SU-DHL-6 (cell line): ENCODE measurements at regions not wholly inside any gene's neighbourhood (a gene's known extent, or its start where the extent isn't known, plus 50 kb on each side); places are given as distances from the start of the nearest gene placed in this dataset.

Experiments
- EZH2phosphoT487 ChIP-seq: fragments of 200-600 bp; sonication (generic), shearing (Covaris generic); conservative IDR thresholded peaks from 2 replicates; pipeline ENCODE4 v1.6.1; 2018; ENCODE audit warnings: mild to moderate bottlenecking, antibody characterized with exemption, low read length, moderate library complexity, mixed read lengths
- TF ChIP-seq, protein P1 (sequence below): fragments of 200-600 bp; sonication (generic); IDR thresholded peaks from one replicate; pipeline ENCODE4 v1.5.1; 2017; ENCODE audit warnings: antibody characterized with exemption, mild to moderate bottlenecking, low read length, moderate library complexity; ENCODE audit not compliant: insufficient read depth, poor library complexity, severe bottlenecking

- TF ChIP-seq, protein P1, sequence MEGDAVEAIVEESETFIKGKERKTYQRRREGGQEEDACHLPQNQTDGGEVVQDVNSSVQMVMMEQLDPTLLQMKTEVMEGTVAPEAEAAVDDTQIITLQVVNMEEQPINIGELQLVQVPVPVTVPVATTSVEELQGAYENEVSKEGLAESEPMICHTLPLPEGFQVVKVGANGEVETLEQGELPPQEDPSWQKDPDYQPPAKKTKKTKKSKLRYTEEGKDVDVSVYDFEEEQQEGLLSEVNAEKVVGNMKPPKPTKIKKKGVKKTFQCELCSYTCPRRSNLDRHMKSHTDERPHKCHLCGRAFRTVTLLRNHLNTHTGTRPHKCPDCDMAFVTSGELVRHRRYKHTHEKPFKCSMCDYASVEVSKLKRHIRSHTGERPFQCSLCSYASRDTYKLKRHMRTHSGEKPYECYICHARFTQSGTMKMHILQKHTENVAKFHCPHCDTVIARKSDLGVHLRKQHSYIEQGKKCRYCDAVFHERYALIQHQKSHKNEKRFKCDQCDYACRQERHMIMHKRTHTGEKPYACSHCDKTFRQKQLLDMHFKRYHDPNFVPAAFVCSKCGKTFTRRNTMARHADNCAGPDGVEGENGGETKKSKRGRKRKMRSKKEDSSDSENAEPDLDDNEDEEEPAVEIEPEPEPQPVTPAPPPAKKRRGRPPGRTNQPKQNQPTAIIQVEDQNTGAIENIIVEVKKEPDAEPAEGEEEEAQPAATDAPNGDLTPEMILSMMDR = no peak
- TF ChIP-seq EZH2phosphoT487 = no peak
These were observed 383.1 kb upstream of the MEX3C start for GRCh38 chr18:51580580-51580979.
